DMS114 treated with DMSO at 0.1 percent for 48 hours (cell line): ENCODE measurements at regions not wholly inside any gene's neighbourhood (a gene's known extent, or its start where the extent isn't known, plus 50 kb on each side); places are given as distances from the start of the nearest gene placed in this dataset.
"Not testable (repeated sequence)": the region's sequence is repeated elsewhere in the genome, so short reads cannot be mapped to it uniquely, and the experiment has no call there.

ENCODE experiments used
- DNase-seq: peaks from one replicate; lab custom pipeline; 2025; ENCODE audit not compliant: unreplicated experiment; lab: John Stamatoyannopoulos, UW

DNA sequence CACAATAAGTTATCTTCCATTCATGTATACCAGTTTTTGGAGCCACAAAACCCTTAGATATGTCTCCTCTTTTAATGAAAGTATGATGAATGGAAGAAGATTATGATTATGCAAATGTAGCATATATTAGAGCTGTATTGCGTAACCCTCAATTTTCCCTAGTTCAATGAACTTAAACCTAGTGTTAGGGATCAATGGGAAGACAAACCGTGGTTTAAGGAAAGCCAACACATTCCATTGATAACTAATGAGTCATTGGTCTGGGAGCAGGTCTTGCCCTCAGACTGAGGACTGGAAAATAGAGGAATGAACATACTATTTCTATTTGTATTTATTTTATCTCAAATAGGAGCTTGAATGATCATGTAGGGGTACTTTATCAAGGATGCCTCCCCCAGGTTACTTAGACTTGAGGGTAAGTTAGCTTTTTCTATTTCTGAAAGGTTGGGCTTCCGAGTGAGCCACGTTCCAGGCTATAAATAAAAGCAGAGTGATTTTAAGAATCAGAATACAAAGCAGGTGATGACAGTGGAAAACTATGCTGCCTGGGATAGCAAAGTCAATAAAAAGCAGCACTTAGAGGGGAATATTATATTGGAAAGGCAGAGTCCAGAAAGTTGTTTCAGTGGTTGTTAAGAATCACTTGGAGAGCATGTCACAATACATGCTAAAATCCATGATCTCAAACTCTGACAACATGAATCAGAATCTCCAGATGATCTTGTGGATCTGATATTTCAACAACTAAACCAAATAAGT lies 356.0 kb downstream of the ADAM29 start:
- no peak for DNase-seq

DNA sequence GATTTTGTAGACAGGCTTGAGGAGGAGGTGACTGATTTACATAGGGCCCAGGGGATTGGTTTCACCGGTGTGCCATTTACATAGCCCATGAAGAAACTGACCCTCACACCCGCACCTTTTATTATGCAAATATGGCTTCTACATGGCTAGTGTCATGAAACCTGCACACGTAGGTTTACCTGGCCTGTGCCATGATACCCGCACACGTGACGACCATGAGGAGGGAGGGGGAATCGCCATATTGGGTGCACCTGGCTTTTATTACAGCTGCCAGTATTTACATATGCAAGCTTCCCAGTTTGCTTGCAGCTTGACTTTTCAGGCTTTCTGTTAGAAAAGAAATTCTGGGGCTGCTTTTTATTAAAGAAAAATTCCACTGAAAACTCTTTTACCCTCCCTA lies 359.7 kb downstream of the ADAM29 start:
- DNase-seq, result no peak

DNA sequence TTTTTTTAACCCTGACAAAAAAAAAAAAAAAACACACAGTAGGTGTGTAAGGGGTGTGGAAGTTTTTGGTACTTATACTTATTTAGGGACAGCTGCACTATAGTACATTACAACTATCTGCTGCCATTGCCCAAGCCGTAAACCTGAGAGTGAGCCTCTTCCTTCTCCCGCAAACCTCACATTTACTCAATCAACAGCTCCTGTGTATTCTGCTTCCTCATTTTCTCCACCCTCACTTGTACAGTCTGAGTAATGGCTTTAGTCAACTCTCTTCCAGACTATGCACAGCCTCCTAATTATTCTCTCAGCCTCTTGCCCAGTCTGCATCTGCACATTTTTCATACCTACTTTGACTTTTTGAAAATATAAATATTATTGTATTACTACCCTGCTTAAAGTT lies 362.0 kb downstream of the ADAM29 start:
- no peak for DNase-seq

GRCh38 chr4:175281894-175282293 lies 363.7 kb downstream of the ADAM29 start:
- no peak for DNase-seq

GRCh38 chr4:175282407-175282806 lies 364.2 kb downstream of the ADAM29 start:
- DNase-seq, result no peak

- DNase-seq, result no peak
Observed at GRCh38 chr4:175290401-175290800, 372.2 kb downstream of the ADAM29 start.

GRCh38 chr4:175297965-175298565 lies 379.9 kb downstream of the ADAM29 start:
- no peak for DNase-seq

- DNase-seq, result no peak
Observed at GRCh38 chr4:175306436-175306835, 388.3 kb downstream of the ADAM29 start.

GRCh38 chr4:175307326-175307725 lies 389.2 kb downstream of the ADAM29 start:
- no peak for DNase-seq

DNA sequence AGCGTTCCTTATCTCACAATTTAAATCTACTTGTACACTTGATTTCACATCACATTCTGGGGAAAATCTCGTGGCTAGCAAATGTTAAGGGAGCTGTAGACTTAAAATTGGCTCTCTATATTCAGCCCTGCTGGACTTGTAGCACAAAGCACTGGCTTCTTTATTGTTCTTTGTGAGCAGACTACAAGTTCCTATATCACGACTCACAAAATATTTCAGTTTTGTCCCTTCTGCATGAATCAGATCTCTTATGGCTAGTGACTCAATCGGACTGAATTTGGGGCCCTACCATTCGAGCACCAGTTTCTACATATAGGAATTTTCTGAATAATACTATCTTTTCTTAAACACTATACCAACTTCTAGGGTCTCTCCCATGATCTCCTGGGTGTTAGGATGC lies 390.1 kb downstream of the ADAM29 start:
- no peak for DNase-seq

DNA sequence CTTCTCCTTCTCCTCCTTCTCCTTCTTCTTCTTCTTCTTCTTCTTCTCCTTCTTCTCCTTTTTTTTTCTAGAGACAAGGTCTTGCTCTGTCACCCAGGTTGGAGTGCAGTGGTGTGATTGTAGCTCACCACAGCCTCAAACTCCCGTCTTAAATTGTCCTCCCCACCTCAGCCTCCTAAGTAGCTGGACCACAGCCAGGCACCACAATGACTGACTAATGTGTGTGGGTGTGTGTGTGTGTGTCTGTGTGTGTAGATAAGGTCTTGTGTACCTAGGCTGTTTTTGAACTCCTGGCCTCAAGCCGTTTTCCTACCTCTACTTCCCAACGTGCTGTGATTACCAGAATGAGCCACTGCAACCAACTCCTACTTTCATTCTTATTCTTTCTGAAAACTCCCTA lies 390.9 kb downstream of the ADAM29 start:
- no peak for DNase-seq

GRCh38 chr4:175325230-175325629 lies 407.1 kb downstream of the ADAM29 start:
- no peak for DNase-seq

DNA sequence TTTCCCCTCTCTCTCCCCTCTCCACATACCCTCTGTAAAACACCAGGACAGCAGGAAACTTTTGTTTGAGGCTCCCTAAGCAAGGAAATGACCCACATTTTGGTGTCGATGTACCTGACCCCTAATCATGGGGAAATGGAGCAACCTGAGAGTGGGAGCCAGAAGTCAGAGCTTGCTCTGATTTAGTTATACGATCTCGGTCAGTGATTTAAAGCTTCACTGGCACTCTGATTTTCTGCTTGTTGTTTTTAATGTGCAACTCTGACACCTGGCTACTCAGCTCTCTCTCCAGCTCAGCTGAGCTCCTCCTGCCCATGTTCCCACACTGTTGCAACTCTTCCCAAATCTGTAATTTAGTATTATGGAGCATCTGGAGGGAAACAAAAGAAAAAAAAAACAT lies 408.6 kb downstream of the ADAM29 start:
- DNase-seq, result no peak

GRCh38 chr4:175330236-175330635 lies 412.1 kb downstream of the ADAM29 start:
- DNase-seq, result no peak

DNA sequence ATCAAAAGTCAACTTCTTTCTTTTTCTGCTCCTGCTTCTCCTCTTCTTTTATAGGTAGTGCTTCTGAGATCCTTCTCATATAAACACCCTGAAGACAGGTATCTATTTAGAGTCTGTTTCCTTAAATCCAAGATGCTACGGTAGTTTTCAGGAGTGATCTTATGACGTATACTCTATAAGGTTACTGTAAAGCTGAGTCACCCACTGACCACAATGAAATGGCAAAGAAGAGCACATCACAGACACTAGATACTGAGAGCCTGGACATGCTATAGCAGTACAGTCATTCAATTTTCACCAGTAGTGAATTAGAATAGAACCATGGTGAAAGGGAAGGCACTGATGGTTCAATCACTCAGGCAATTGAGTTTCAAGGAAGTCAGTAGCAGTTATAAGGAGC lies 412.5 kb downstream of the ADAM29 start:
- DNase-seq, result no peak

- DNase-seq, result no peak
Observed at GRCh38 chr4:175335331-175335730, 417.2 kb downstream of the ADAM29 start.

GRCh38 chr4:175336570-175336969 lies 418.4 kb downstream of the ADAM29 start:
- not testable (repeated sequence) for DNase-seq

DNA sequence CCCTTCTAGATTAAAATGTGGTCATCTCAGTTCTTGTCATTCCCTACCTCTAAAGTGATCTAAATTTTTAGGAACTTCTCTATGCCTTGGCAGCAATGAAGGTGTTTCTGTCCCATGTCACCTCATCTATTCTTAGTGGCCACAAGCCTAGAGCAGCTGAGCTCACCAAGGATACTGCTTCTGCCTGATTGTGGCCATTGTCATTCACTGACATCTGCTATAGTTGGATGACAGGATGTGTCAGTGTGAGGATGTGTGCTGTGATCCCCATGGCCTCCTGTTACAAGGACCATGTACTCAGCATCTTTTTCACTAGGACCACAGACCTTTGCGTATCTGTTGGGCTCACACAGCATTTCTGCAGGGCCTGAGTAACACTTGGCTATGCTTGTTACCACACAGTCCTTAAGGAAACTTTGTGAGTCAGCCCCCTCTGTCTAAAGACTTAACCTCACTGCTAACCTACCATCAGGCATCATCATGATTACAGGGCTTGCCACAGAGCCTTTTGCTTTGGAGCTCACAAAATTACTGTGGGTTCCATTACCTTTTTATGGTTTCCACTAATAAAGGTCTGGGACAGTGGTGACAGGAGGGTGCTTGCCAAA lies 421.0 kb downstream of the ADAM29 start:
- DNase-seq, result no peak

DNA sequence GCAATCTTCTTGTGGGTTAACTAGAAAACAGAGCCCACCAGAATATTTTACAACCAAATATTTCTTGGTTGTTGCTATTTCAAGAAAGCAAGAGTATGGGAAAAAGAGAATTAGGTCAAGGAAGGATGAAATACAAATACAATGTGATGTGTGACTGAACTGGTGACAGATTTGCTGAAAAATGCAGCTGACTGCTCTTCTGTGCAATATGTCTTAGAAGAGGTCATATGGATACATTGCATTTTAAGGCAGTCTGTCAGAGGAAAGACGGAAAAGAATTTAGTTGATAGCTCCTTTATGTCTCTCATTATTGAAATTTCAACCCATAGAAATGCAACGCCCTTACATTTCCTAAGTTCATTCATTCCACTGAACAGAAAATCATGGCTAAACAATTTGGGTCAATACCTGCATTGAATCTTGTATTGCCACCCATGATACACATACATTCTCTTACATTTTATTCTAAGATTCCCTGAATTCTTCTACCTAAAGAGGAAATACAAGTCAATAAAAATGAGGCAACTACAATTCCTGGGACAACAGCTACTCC lies 423.1 kb downstream of the ADAM29 start:
- no peak for DNase-seq

DNA sequence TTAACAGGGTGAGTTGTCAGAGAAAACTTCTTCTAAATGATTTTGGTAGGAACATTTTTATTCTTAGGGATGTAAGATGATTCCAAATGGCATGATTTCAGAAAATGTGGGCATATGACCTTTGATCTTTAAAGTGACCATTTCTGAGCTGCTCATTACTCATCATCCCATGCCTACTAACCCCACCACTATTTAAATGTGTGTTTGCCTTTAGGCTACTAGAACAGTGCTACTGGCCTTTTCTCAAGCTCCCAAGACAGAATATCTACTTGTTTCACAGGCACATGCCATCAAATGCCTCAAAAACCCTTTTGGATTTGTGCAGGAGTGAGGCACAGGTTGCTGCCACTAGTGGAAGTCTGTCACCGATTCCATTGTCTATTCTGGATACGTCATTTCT lies 428.2 kb downstream of the ADAM29 start:
- DNase-seq, result no peak

- no peak for DNase-seq
Observed at GRCh38 chr4:175350246-175350645, 432.1 kb downstream of the ADAM29 start.

GRCh38 chr4:175351473-175351872 lies 433.3 kb downstream of the ADAM29 start:
- no peak for DNase-seq
